SK-N-SH treated with all-trans-retinoic acid at 6 μM for 48 hours (cell line): ENCODE measurements at regions not wholly inside any gene's neighbourhood (a gene's known extent, or its start where the extent isn't known, plus 50 kb on each side); places are given as distances from the start of the nearest gene placed in this dataset.
"Not testable (repeated sequence)": the region's sequence is repeated elsewhere in the genome, so short reads cannot be mapped to it uniquely, and the experiment has no call there.

Experiments used
- ATAC-seq: fragments of 200-7000 bp; cut with Tn5 transposase; 3 replicates; pipeline ENCODE4 v1.9.1; 2020; ENCODE audit warnings: mild to moderate bottlenecking, moderate library complexity
- ARNTL ChIP-seq: fragments of 450-650 bp; formaldehyde crosslinking; IDR thresholded peaks from 2 replicates; pipeline ENCODE4 v1.5.0; 2020; ENCODE audit warnings: low read depth, mild to moderate bottlenecking, moderate library complexity, borderline replicate concordance
- BACH2 ChIP-seq: fragments of 250-450 bp; sonication (Bioruptor Pico); IDR thresholded peaks from 2 replicates; pipeline ENCODE4 v1.9.0; 2021; ENCODE audit warnings: mild to moderate bottlenecking, borderline replicate concordance
- CREB5 ChIP-seq: fragments of 250-450 bp; sonication (Bioruptor Pico); IDR thresholded peaks from 2 replicates; pipeline ENCODE4 v1.5.1; 2020; ENCODE audit warnings: low read depth, mild to moderate bottlenecking, moderate library complexity
- CSDC2 ChIP-seq: fragments of 250-450 bp; sonication (Bioruptor Pico); IDR thresholded peaks from 2 replicates; pipeline ENCODE4 v1.5.0; 2020; ENCODE audit warnings: mild to moderate bottlenecking, moderate library complexity
- ESRRG ChIP-seq: fragments of 250-450 bp; sonication (Bioruptor Pico); IDR thresholded peaks from 2 replicates; pipeline ENCODE4 v1.6.1; 2021; ENCODE audit warnings: mild to moderate bottlenecking
- GLIS3 ChIP-seq: fragments of 250-450 bp; sonication (Bioruptor Pico); IDR thresholded peaks from 2 replicates; pipeline ENCODE4 v1.5.0; 2020; ENCODE audit warnings: mild to moderate bottlenecking, moderate library complexity
- ISL1 ChIP-seq: fragments of 250-450 bp; sonication (Bioruptor Pico); IDR thresholded peaks from 2 replicates; pipeline ENCODE4 v2.1.2; 2022; ENCODE audit warnings: mild to moderate bottlenecking, moderate library complexity
- OSR1 ChIP-seq: fragments of 250-450 bp; sonication (Bioruptor Pico); IDR thresholded peaks from 2 replicates; pipeline ENCODE4 v1.8.0; 2022; ENCODE audit warnings: moderate library complexity, mild to moderate bottlenecking, inconsistent platforms
- POU6F1 ChIP-seq: fragments of 250-450 bp; sonication (Bioruptor Pico); IDR thresholded peaks from 2 replicates; pipeline ENCODE4 v1.8.0; 2021; ENCODE audit warnings: low read depth, mild to moderate bottlenecking, moderate library complexity, borderline replicate concordance
- PPARA ChIP-seq: fragments of 250-450 bp; sonication (Bioruptor Pico); IDR thresholded peaks from 2 replicates; pipeline ENCODE4 v1.5.0; 2020; ENCODE audit warnings: mild to moderate bottlenecking, borderline replicate concordance
- RARB ChIP-seq: fragments of 250-450 bp; sonication (Bioruptor Pico); IDR thresholded peaks from 2 replicates; pipeline ENCODE4 v1.8.0; 2021; ENCODE audit warnings: mild to moderate bottlenecking, moderate library complexity
- SNAI2 ChIP-seq: fragments of 250-450 bp; sonication (Bioruptor Pico); IDR thresholded peaks from 2 replicates; pipeline ENCODE4 v1.5.0; 2020; ENCODE audit warnings: mild to moderate bottlenecking, moderate library complexity
- TCF4 ChIP-seq: fragments of 250-450 bp; sonication (Bioruptor Pico); IDR thresholded peaks from 2 replicates; pipeline ENCODE4 v1.8.0; 2021; ENCODE audit warnings: mild to moderate bottlenecking, moderate library complexity, borderline replicate concordance
- TOX ChIP-seq: fragments of 250-450 bp; sonication (Bioruptor Pico); IDR thresholded peaks from 2 replicates; pipeline ENCODE4 v1.8.0; 2021; ENCODE audit warnings: mild to moderate bottlenecking, moderate library complexity, borderline replicate concordance
- TSHZ2 ChIP-seq: fragments of 250-450 bp; sonication (Bioruptor Pico); IDR thresholded peaks from 2 replicates; pipeline ENCODE4 v1.5.0; 2020; ENCODE audit warnings: mild to moderate bottlenecking, moderate library complexity
- ZC3H10 ChIP-seq: fragments of 250-450 bp; sonication (Bioruptor Pico); IDR thresholded peaks from 2 replicates; pipeline ENCODE4 v1.5.1; 2021; ENCODE audit warnings: mild to moderate bottlenecking, moderate library complexity
- ZFP3 ChIP-seq: fragments of 250-450 bp; sonication (Bioruptor Pico); IDR thresholded peaks from 2 replicates; pipeline ENCODE4 v1.5.0; 2020; ENCODE audit warnings: mild to moderate bottlenecking, moderate library complexity
- ZFP30 ChIP-seq: fragments of 450-650 bp; formaldehyde crosslinking; IDR thresholded peaks from 2 replicates; pipeline ENCODE4 v1.5.0; 2022; ENCODE audit warnings: mild to moderate bottlenecking, moderate library complexity
- ZNF565 ChIP-seq: fragments of 450-650 bp; formaldehyde crosslinking; conservative IDR thresholded peaks from 2 replicates; pipeline ENCODE4 v1.5.0; 2020; ENCODE audit warnings: low read depth, mild to moderate bottlenecking, moderate library complexity
- ZNF70 ChIP-seq: fragments of 450-650 bp; formaldehyde crosslinking; IDR thresholded peaks from 2 replicates; pipeline ENCODE4 v1.5.0; 2020; ENCODE audit warnings: mild to moderate bottlenecking, moderate library complexity
- ZNF8 ChIP-seq: fragments of 450-650 bp; formaldehyde crosslinking; IDR thresholded peaks from 2 replicates; pipeline ENCODE4 v1.5.0; 2020; ENCODE audit warnings: mild to moderate bottlenecking, moderate library complexity
- TF ChIP-seq, protein P1 (sequence below): fragments of 250-450 bp; sonication (Bioruptor Pico); IDR thresholded peaks from 2 replicates; pipeline ENCODE4 v1.8.0; 2020; ENCODE audit warnings: mild to moderate bottlenecking, moderate library complexity, borderline replicate concordance

DNA sequence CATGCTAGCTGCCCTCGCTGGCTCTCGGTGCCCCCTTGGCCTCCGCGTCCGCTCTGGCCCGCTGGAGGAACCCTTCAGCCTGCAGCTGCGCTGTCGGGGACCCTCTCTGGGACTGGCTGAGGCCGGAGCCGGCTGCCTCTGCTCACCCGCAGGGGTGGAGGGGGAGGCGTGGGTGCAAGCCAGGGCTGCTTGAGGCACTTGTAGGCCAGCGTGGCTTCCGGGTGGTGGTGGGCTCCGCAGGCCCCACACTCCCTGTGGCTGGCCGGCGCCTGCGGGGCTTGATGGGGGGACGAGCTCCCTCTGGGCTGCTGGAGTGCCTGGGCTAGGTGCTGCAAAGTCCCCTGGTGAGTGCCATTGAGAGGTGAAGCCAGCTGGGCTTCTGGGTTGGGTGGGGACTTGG, 429.6 kb downstream of the LRRC70 start (continued):
- TF ChIP-seq TSHZ2 (CRISPR knock-in tag): no peak
- TF ChIP-seq POU6F1: no peak
- TF ChIP-seq ZFP3: no peak
- no peak for TF ChIP-seq OSR1
- no peak for TF ChIP-seq GLIS3 (CRISPR knock-in tag)
- no peak for TF ChIP-seq RARB (CRISPR knock-in tag)
- TF ChIP-seq CSDC2 (CRISPR knock-in tag): no peak
- TF ChIP-seq ZNF565: no peak
- TF ChIP-seq ZNF8 (CRISPR knock-in tag): no peak

DNA sequence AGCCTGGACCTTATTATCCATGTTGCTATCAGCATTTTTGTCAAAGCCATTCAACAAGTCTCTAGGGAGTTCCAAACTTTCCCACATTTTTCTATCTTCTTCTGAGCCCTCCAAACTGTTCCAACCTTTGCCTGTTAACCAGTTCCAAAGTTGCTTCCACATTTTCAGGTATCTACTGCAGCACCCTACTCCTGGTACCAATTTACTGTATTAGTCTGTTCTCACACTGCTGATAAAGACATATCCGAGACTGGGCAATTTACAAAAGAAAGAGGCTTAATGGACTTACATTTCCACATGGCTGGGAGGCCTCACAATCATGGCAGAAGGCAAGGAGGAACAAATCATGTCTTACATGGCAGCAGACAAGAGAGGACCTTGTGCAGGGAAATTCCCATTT, 416.2 kb downstream of the LRRC70 start:
- not testable (repeated sequence) for ATAC-seq

DNA sequence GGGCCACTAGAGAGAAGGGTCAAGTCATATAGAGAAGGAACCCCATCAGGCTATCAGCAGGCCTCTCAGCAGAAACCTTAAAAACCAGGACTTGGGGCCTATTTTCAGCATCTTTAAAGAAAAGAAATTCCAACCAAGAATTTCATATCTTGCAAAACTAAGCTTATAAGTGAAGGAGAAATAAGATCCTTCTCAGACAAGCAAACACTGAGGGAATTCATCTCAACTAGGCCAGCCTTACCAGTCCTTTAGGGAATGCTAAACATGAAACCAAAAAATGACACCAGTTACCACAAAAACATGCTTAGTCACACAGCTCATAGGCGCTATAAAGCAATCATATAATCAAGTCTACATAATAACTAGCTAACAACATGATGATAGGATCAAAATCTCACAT, 407.1 kb downstream of the LRRC70 start:
- TF ChIP-seq RARB (CRISPR knock-in tag) (no peak), TOX (CRISPR knock-in tag) (no peak), ZC3H10 (CRISPR knock-in tag) (no peak), ESRRG (CRISPR knock-in tag) (no peak), CSDC2 (CRISPR knock-in tag) (no peak), ISL1 (CRISPR knock-in tag) (no peak), ZNF70 (CRISPR knock-in tag) (no peak), BACH2 (no peak)
- TF ChIP-seq, protein P1, sequence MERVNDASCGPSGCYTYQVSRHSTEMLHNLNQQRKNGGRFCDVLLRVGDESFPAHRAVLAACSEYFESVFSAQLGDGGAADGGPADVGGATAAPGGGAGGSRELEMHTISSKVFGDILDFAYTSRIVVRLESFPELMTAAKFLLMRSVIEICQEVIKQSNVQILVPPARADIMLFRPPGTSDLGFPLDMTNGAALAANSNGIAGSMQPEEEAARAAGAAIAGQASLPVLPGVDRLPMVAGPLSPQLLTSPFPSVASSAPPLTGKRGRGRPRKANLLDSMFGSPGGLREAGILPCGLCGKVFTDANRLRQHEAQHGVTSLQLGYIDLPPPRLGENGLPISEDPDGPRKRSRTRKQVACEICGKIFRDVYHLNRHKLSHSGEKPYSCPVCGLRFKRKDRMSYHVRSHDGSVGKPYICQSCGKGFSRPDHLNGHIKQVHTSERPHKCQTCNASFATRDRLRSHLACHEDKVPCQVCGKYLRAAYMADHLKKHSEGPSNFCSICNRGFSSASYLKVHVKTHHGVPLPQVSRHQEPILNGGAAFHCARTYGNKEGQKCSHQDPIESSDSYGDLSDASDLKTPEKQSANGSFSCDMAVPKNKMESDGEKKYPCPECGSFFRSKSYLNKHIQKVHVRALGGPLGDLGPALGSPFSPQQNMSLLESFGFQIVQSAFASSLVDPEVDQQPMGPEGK (CRISPR knock-in tag): no peak
- TF ChIP-seq, all 23 proteins: peak for 0
- ATAC-seq: no peak

GRCh38 chr5:62982348-62982747, 403.7 kb downstream of the LRRC70 start:
- no peak for ATAC-seq
- TF ChIP-seq ZFP3 (no peak), CREB5 (CRISPR knock-in tag) (no peak), ZNF70 (CRISPR knock-in tag) (no peak), OSR1 (no peak), CSDC2 (CRISPR knock-in tag) (no peak), RARB (CRISPR knock-in tag) (no peak), ESRRG (CRISPR knock-in tag) (no peak), ZNF565 (no peak)

- ATAC-seq: no peak
- no peak for TF ChIP-seq CSDC2 (CRISPR knock-in tag)
- no peak for TF ChIP-seq RARB (CRISPR knock-in tag)
- TF ChIP-seq TOX (CRISPR knock-in tag): no peak
- no peak for TF ChIP-seq GLIS3 (CRISPR knock-in tag)
- no peak for TF ChIP-seq ZNF8 (CRISPR knock-in tag)
- no peak for TF ChIP-seq SNAI2 (CRISPR knock-in tag)
- TF ChIP-seq ZFP3: no peak
- no peak for TF ChIP-seq TSHZ2 (CRISPR knock-in tag)
- no peak for TF ChIP-seq ZFP30 (CRISPR knock-in tag)
- no peak for TF ChIP-seq OSR1
- TF ChIP-seq CREB5 (CRISPR knock-in tag): no peak
- TF ChIP-seq PPARA (CRISPR knock-in tag): no peak
- TF ChIP-seq ARNTL (CRISPR knock-in tag): no peak
- no peak for TF ChIP-seq TCF4
These were observed 402.3 kb downstream of the LRRC70 start for GRCh38 chr5:62980884-62981283.
